ENCODE measurements at regions not wholly inside any gene's neighbourhood (a gene's known extent, or its start where the extent isn't known, plus 50 kb on each side); places are given as distances from the start of the nearest gene placed in this dataset.

DNA sequence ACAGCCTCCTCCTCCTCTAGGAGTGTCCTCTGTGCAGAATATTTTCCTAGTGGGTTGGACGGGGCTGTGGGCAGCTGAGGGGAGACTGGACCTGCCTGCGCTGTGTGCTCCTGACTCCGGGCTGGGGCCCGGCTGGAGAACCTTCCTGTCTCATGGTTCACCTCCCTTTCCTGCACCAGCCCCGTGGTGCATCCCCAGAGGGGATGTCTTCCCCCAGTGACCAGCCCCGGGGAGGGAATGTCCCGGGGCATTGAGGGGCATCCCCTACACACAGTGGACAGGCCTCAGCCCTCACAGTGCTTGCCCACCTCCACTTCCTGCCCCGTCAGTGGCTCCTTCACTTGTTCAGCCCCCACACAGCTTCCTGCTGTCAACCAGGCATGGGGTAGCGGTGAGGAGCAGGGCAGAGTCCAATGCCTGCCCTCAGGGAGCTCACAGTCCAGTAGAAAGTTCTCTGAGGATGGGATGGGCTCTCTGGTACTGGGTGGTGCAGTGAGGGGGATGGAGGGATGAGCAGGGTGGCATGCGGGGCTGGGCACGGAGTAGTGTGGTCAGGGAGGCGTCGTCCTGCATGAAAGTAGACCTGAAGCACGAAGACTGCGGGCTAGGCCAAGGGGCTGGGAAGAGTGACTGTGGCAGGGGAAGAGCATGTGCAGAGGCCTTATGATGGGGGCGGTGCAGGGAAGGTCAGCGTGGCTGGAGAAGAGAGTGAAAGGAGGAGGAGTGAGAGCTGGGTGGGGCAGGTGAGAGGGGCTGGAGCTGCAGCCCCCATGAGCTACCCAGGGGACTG, 52.1 kb upstream of the PITX1 start:
- no peak for DNase-seq

- no peak for DNase-seq
Observed at GRCh38 chr5:135085133-135085935, 51.3 kb upstream of the PITX1 start.
